ENCODE measurements at regions not wholly inside any gene's neighbourhood (a gene's known extent, or its start where the extent isn't known, plus 50 kb on each side); places are given as distances from the start of the nearest gene placed in this dataset.

GRCh38 chr1:219820551-219820950 is 107.8 kb downstream of the SLC30A10 start:
- TF ChIP-seq SUZ12 (IDR thresholded peaks at IDR 0.05; ENCODE audit: low read depth, low read length) (no peak), TIGD3 (CRISPR knock-in tag; IDR thresholded peaks at IDR 0.05; ENCODE audit: borderline replicate concordance) (no peak), CHD4 (IDR thresholded peaks at IDR 0.05; ENCODE audit: borderline replicate concordance, low read length) (no peak), ZNF3 (CRISPR knock-in tag; IDR thresholded peaks at IDR 0.05) (no peak), ZC3H4 (CRISPR knock-in tag; IDR thresholded peaks at IDR 0.05; ENCODE audit: borderline replicate concordance) (no peak), ZNF446 (CRISPR knock-in tag; IDR thresholded peaks at IDR 0.05) (no peak), ZHX1 (CRISPR knock-in tag; IDR thresholded peaks at IDR 0.05; ENCODE audit: low read depth) (no peak), FOXP4 (CRISPR knock-in tag; IDR thresholded peaks at IDR 0.05) (no peak), ZBTB7B (CRISPR knock-in tag; IDR thresholded peaks at IDR 0.05) (no peak)

All from HepG2 (cell line).